Fibroblast of lung (primary cell): ENCODE measurements at regions not wholly inside any gene's neighbourhood (a gene's known extent, or its start where the extent isn't known, plus 50 kb on each side); places are given as distances from the start of the nearest gene placed in this dataset.

Source experiments
- CTCF ChIP-seq, 2 donors: IDR thresholded peaks in 1 of 2; conservative IDR thresholded peaks in 1 of 2; 1 replicate in 1 of 2; 2 replicates in 1 of 2; pipeline ENCODE4 v1.5.1; 2011 to 2012; ENCODE audit warnings: low read length in 2 of 2, control low read depth in 1 of 2, inconsistent platforms in 1 of 2, low read depth in 1 of 2, mild to moderate bottlenecking in 1 of 2
- EZH2 ChIP-seq: IDR thresholded peaks from 2 replicates; pipeline ENCODE4 v1.5.1; 2012; ENCODE audit warnings: low read length, control low read depth, mild to moderate bottlenecking; ENCODE audit errors: missing control alignments

GRCh38 chr3:35565048-35565447 lies 74.3 kb upstream of the ARPP21 start:
- TF ChIP-seq CTCF (conservative IDR thresholded peaks at IDR 0.05 in 1 of 2, IDR thresholded peaks at IDR 0.05 in 1 of 2; ENCODE audit: low read depth in 1 of 2, low read length in 2 of 2) = no peak
- TF ChIP-seq EZH2 = no peak
